ENCODE measurements at regions not wholly inside any gene's neighbourhood (a gene's known extent, or its start where the extent isn't known, plus 50 kb on each side); places are given as distances from the start of the nearest gene placed in this dataset.
"Not testable (repeated sequence)": the region's sequence is repeated elsewhere in the genome, so short reads cannot be mapped to it uniquely, and the experiment has no call there.

DNA sequence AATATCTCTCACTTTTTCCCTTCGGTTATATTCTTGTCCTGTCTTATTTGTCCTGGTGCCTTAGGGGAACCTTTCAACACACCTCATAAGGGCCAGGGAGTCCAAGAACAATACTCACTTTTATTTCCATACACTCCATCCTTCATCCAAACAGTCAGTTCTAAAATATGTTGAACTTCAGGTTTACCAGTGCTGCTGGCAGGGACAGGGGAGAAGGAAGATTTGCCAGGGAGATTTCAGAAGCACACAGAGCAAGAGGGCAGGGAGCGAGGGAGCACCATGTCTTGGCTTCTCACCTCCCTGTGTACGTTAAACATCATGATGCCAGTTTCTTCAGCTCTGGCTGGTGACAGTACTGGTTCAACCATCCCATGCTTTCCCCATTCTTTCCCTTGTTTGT is 631.1 kb upstream of the FAT1 start:
- no peak for DNase-seq (ENCODE audit: low spot score)

DNA sequence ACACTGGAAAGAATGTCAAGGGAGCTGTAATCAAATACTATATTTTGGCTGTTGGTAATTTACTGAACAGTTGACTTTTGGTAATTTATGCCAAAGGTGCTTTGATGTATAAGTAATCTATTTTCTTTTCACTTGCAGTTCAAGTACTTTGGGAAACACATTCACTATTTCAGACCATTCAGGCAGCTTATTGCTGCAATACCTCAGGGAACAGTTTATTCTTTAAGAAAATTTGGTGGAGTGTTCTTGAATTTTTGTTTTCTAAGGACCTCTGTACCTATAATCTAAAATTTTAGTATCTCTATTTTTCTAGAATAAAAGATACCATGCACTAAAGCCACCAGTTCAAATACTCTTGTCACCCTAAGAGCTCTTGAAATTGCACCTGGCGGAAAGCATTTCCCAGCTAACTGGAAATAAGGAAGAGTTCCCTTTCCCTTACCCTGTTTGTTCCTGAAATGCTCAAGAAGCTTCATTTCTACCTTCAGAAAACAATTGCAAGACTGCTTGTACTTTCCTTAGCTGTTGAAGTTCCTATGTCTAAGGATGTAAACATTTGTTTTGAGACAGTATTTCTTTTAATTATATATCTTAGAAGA is 633.5 kb upstream of the FAT1 start:
- DNase-seq (ENCODE audit: low spot score) = no peak

DNA sequence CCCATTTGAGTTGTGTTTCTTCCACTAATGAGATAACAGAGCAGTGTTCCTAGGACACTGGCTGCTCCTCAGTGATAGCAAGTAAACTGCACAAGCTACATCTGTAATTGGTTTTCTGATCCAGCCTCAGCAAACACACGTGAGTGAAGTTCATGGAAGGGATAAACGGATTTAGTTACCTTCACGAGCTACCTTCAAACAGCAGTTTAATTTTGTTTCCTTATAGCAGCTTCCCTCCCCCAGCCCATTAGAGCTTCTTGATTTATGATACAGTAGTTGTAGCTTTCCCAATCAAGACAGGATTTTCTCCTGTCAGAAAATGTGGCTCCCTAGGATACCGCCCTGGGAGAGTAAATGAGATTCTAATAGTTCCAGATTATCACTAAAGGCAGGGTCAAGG is 634.2 kb upstream of the FAT1 start:
- no peak for DNase-seq (ENCODE audit: low spot score)

DNA sequence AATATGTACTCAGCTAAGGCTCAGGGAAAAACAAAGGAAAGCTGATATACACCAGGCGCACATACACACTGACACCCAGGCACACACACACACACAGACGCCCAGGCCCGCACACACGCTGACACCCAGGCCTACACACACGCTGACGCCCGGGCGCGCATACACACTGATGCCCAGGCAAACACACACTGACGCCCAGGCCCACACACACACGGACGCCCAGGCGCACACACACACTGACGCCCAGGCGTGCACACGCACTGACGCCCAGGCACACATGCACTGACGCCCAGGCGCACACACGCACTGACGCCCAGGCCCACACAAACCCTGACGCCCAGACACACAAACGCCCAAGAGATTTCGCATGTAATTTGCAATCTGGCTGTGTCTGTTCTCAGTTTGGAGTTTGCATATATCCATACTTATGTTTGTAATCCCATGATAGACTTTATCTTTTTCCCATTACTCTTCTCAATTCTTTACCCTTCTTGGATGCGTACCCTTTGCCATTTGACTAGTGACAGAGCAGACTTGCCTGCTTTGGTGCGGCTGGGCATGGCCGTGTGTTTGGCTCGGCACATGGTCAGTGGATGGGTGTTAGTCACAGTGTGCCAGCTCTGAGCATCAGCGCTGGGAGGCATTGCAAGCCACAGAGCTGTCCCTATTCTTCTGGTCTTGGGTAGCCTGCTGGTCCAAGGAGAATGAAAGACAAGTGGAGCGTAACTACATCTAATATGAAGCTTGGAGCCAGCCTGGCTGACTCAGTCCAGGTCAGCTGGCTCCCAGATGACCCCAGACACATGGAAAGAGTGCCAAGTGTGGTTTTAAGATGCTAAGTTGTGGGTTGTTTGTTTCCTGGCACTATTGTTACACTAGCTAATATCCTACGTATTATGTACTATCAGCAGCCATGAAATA is 632.4 kb upstream of the ZFP42 start:
- no peak for DNase-seq (ENCODE audit: low spot score)

DNA sequence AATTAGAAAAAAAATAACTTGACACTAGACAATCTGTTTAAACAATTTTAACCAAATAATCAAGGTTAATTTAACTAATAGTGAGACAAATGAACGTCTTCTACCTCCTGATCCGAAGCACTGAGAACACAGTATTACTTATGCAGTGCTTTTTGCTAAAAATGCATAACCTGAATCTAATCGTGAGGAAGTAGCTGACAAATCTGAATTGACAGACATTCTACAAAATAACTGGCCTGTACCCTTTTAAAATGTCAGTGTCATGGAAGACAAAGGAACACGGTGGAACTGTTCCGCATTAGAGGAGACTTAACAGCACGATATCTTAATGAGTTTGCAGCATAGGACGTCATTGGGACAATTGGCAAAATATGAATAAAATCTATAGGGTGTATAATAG is 631.2 kb upstream of the ZFP42 start:
- DNase-seq (ENCODE audit: low spot score) = no peak

DNA sequence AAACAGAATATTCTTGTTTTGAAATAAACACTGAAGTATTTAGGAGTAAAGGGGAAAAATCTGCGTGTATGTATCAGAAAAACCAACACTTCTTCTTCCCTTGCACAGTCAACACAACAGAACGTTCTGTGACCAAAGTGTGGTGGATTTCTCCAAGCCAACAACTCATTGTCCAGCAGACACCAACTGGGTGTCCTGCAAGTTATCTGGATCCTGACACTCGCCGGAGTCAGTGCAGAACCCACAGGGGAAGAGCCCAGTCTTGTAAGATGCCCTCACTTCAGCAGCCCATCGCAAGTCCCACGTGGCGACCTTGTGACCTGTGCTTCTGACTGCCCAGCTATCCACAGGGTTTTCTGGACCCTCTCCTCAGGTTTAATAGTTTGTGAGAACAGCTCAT is 630.7 kb upstream of the ZFP42 start:
- DNase-seq (ENCODE audit: low spot score) = no peak

DNA sequence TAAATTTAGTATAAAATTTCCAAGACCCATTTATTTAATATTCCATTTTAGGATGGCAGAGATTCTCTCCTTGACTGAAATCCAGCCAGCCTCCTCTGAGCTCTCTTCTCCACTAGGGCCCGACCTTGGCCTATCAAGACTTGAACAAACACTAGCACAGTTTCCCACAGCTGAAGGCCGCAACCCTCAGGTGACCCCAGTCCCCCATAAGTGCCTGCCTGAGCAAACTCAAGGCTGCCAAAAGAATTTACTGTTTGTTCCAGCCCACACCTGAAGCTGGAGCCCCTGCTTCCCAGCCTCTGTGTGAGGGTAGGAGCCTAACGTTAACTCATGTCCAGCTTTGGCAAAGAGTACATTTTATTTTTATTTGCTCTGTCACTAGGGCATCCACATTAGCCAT is 629.0 kb upstream of the ZFP42 start:
- no peak for DNase-seq (ENCODE audit: low spot score)

DNA sequence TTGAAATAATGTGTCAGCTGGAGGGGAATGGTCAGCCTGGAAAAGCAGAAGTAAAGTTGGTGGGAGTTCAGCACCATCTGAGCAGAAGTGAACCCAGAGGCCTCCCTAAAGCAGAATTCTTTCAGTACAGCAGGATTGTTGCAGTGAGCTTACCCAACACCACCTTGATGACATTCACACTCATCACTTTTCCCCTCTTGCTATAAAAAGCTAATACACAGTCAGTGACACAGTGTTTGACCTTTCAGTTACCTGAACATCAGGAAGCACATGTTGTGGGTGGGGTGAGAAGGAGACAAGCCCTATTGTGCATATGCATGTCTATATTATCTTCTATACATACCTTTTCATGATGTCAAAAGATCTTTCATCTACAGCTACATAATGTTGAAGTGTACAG is 624.7 kb upstream of the ZFP42 start:
- DNase-seq (ENCODE audit: low spot score) = no peak

DNA sequence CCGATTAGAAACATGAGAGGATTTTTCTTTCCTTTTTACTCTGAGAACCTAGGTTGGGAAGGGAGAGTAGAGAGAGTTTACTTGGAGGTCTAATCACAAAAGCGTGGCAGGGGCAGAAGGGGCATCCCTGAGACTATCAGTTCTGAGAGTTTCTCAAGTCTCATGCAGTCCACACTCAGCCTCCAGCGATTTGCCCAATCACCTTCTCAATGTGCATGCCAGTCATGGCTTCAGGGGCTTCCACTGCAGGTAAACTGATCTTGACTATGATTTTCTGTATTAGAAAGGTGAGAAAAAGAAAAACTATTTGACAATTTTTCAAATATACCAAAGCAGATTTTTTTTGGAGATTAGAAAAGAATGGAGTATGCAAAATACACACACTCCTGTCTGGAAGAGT is 617.1 kb upstream of the ZFP42 start:
- DNase-seq (ENCODE audit: low spot score) = no peak

DNA sequence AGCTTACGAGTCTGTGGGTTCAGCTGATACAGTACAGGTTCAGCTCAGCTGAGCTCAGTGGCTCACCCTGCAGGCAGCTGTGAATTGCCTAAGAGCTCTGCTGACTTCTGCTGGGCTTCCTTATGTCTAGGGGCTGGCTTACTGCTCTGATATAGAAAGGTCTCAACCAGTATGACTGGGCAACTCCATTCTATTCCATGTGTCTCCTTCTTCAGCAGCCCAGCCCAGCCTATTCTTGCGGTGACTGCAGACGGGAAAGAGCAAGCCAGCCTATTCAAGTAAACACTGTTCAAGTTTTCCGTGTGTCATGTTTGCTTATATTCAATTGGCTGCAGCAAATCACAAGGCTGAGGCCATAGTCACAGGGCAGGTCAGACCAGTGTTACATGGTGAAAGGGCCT is 615.4 kb upstream of the ZFP42 start:
- DNase-seq (ENCODE audit: low spot score) = no peak

DNA sequence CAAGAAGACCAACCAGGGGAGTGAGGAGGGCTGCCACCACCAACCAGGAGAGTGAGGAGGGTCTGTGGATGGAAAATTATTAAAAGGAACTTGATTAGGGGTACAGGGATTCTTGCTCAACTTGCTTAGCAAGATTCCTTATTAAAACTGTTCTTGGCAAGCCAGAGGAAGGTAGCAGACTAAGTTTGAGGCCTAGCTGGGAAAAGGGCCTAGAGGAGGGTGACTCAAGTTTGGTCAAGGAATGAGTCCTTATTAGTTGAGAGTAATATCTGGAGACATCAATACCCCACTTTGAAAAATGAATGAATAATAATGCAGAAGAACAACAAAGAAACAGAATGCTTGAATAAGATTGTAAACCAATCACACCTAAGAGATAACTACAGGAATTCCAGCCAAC is 612.4 kb upstream of the ZFP42 start:
- no peak for DNase-seq (ENCODE audit: low spot score)

DNA sequence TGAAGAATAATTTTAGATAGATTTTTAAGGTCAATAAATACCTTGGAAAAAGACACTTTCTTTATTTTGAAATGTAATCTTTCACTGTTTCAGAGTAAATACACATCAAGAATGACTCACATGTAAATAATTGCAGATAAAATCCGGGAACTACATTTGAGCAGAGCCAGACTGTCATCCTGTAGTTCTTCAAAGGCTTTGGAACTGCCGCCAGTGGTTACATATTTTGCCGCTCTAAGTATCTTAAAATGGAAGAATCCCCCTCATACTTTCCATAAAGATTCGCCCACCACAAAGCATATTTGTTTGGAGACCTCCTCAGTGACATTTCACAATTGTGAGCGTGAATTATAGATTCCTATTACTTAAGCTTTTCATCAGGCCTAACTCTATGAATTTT is 607.8 kb upstream of the ZFP42 start:
- DNase-seq (ENCODE audit: low spot score) = no peak

DNA sequence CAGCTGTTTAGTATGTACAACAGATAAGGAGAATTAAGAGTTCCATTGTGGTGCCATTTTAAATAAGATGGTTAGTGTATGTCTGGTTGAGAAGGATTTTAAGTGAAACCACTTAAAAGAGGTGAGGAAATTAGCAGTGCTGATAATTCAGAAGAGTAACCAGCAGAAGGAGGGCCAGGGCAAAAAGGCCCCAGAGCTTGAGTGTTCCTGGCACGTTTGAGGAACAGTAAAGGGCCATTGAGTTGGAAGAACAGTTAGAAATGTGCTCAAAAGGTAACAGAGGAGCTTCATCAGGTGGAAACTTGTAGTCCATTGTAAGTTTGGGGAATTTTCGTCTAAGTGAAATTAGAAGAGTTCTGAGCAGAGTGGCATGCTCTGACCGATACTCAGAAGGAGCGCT is 606.2 kb upstream of the ZFP42 start:
- no peak for DNase-seq (ENCODE audit: low spot score)

DNA sequence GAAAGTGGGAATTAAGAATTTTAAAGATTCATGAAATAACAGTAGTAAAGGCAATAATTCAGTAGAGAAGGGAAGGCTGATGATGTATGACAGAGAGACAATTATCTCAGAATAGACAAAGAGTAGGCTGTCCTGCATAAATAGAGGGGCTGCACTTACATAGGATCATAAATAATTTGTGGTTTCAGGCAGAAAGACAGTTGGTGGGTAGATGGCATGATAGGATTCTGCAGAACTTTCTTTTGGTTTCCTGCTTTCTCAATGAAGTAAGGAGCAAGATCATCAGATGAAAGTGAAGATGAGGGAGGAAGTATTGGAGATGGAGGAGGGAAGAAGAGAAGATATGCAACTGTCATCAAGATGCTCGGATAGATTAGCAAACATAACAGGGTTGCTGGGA is 604.9 kb upstream of the ZFP42 start:
- DNase-seq (ENCODE audit: low spot score) = no peak

DNA sequence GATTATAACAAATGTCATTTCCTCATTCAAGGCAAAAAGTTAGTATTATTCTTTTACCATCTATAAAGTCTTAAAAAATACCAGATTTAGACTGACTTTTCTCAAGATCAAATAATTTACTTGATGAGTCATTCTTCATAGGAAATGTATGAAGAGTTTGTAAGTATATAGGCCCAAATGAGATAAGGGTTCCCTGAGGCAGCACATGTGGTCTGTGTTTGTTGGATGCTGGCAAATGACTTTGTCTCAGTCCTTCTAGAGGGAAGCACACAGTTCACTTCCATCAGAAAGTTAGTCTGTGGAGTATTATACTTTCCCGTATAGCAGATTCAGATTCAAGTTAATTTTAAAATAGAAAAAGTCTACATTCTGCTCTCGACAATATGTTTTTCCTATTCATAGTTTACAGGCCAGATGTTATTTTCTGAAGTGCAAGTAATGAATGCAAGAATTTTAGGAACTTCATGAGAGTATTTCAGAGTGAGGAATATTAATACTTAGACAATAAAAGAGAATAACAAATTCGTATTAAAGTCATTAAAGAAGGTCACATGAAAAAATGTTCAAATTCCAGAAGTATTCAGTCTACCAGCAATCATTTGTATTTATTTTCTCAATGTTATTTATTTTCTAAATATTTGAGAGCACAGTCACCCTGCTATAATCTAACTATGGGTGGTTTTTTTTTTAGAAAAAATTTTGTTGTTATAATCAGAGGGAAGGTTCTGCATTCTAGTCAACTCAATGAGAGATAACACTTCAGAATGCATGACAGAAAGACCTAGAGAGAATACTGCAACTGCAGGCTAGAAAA is 601.8 kb upstream of the ZFP42 start:
- DNase-seq (ENCODE audit: low spot score) = no peak

DNA sequence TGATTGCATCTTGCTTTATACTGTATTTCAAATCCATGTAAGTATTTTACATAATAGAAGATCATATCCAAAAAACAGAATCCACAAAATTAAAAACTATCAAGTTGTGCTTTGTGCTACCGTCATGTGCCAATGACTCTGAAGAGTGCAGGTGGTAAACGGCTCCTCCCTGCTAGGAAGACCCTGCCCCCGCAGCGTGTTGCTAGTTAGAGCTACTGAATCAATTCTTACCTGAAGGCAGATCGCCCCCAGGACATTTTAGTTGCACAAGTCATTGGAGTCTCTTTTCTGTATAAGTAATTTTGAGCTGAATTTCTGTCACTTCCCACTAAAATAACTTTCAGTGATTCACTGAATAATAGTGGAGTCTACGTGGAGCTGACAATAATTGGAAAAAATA is 599.5 kb upstream of the ZFP42 start:
- DNase-seq (ENCODE audit: low spot score) = no peak

DNA sequence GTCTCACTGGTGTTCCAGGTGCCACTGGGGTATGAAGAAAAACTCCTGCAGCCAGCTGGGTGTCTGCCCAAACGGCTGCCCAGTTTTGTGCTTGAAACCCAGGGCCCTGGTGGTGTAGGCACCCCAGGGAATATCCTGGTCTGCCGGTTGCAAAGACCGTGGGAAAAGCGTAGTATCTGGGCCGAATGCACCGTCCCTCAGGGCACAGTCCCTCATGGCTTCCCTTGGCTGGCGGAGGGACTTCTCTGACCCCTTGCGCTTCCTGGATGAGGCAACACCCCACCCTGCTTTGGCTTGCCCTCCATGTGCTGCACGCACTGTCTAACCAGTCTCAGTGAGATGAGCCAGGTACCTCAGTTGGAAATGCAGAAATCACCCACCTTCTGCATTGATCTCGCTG is 587.1 kb upstream of the ZFP42 start:
- not testable (repeated sequence) for DNase-seq (ENCODE audit: low spot score)

DNA sequence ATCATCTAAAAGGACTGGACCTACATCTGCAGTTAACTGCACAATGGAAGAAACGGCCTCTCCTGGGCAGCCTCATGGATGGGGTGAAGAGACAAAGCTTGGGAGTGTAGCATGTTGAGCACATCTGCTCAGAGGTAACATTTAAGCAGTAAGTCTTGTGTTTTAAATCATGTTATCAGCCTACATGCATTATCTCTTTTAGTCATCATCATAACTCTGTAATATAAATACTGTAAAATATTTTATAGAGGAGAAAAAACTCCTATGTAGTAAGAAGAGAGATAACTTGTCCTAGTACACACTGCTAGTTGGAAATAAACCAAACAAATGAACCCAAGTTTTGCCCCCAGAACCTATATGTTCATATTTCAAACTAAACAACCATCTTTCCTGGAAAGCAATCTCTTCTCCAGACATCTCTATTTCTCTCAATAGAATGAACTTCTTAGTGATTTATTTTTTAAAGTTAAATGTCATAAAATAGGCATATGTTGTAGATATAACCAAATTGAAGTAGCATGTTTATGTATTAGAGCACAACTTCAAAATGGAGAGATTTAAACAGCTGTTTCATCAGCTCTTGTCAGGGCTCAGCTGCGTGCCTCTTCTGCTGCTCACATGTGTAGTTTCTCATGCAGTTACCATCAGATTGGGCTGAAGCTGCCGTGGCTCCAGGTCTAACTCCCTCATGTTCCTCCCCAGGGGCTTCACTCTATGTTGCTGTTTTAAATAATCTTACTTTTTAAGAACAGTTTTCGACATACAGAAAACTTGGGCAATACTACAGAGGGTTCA is 581.8 kb upstream of the ZFP42 start:
- no peak for DNase-seq (ENCODE audit: low spot score)

DNA sequence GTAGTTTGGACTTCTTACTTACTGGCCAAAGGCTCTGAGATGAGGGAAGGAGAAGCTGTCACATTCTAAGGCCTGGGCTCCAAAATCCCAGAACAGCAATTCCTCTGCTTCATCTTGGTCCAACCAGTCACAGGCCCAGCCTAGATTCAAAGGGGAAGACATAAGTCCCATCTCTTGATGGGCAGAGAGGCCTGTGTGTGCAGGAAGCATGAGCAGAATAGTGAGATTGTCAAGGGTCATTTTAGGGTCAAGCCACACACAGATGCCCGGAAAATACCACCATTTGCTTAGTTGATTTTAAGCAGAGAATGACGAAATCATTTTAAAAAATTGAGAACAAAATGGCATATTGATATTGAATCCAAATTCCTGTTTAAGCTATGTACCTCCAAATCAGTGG is 580.9 kb upstream of the ZFP42 start:
- no peak for DNase-seq (ENCODE audit: low spot score)

DNA sequence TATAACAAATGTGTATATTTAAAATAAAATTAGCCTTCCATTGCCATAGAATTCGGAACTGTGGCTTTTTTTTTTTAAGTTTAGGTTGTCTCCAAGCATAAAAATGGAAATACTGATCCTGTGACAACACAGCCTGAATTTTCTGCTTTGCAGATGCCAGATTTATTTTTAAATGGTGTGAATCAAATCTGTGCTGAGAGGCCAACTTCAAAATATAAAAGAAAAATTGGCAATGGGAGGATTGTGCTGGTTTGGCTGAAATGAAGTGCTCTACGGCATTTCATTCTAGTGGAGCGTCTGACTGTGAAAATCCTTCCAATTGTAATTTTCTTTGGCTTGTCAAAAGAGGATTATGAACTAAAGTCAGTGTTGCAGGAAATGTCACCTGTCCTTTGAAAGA is 580.3 kb upstream of the ZFP42 start:
- no peak for DNase-seq (ENCODE audit: low spot score)

DNA sequence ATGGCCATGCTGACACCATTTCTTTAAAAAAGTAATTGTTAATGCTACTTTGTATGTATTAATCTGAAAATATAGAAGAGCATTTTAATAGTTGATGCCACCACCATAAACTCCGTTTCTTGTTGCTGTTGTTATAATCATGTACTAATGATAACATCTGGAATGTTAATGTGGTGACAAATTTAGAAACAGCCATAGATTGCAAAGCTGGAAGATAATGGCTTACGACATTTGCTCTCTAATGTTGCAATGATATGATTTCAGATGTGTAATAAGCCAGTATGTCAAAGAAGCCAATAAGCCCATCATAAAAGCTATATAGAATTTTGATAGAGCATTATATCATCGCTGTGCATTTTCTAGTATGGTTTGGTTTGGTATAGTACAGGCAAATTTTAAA is 579.4 kb upstream of the ZFP42 start:
- no peak for DNase-seq (ENCODE audit: low spot score)

DNA sequence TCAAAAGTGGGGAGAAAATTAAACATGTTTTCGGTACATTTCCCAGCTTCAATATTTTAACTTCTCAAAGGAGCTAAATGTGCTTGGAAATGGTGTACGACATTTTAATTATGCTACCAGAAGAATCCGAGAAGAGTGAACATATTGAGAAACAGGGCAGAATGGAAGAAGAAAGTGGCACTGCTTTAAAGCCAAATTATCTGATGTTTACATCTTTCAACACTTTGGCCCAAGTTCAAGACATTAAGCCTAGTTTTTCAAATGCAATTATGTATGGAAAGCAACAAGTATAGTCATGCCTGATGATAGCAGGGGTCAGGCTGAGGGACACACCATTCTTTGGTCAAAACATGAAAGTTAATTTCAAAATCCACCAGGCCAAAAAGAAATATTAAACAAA is 577.9 kb upstream of the ZFP42 start:
- no peak for DNase-seq (ENCODE audit: low spot score)

Data from germinal center (tissue), 1 donor.